ENCODE measurements at regions not wholly inside any gene's neighbourhood (a gene's known extent, or its start where the extent isn't known, plus 50 kb on each side); places are given as distances from the start of the nearest gene placed in this dataset.

DNA sequence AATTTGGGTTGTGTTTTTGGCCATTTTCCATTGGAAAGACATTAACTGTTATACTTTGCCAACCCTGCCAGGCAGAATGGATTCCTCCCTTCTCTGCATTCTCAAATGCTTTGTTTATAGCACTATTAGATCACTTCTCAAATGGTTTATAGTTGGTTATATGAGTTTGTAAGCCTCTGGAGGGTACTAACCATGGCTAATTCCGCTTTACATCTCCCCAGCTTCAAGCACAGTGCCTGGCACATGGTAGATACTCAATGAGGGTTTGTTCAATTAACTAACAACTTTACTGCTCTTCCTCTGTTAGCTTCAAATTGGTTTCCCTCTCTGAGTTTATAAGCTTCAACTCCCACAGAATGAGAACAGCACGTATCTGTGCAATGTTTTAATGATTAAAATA, 213.5 kb downstream of the SOX11 start:
- TF ChIP-seq, protein P1, sequence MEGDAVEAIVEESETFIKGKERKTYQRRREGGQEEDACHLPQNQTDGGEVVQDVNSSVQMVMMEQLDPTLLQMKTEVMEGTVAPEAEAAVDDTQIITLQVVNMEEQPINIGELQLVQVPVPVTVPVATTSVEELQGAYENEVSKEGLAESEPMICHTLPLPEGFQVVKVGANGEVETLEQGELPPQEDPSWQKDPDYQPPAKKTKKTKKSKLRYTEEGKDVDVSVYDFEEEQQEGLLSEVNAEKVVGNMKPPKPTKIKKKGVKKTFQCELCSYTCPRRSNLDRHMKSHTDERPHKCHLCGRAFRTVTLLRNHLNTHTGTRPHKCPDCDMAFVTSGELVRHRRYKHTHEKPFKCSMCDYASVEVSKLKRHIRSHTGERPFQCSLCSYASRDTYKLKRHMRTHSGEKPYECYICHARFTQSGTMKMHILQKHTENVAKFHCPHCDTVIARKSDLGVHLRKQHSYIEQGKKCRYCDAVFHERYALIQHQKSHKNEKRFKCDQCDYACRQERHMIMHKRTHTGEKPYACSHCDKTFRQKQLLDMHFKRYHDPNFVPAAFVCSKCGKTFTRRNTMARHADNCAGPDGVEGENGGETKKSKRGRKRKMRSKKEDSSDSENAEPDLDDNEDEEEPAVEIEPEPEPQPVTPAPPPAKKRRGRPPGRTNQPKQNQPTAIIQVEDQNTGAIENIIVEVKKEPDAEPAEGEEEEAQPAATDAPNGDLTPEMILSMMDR (IDR thresholded peaks at IDR 0.05; ENCODE audit: poor library complexity): no peak
- TF ChIP-seq EZH2 (IDR thresholded peaks at IDR 0.05; ENCODE audit: borderline replicate concordance): no peak
- TF ChIP-seq EZH2phosphoT487 (IDR thresholded peaks at IDR 0.05; ENCODE audit: low read depth, severe bottlenecking, unreplicated experiment): no peak

Measured in hepatocyte (in vitro differentiated cells).